IPS-18a (cell line): ENCODE measurements at regions not wholly inside any gene's neighbourhood (a gene's known extent, or its start where the extent isn't known, plus 50 kb on each side); places are given as distances from the start of the nearest gene placed in this dataset.
"Not testable (repeated sequence)": the region's sequence is repeated elsewhere in the genome, so short reads cannot be mapped to it uniquely, and the experiment has no call there.

Experiments used
- H3K27ac ChIP-seq: one replicate; pipeline ENCODE4 v1.5.1; 2013; ENCODE audit warnings: low read length
- H3K27me3 ChIP-seq: one replicate; pipeline ENCODE4 v1.6.1; 2013; ENCODE audit warnings: mild to moderate bottlenecking, low read length; ENCODE audit not compliant: control insufficient read depth, insufficient read depth
- H3K36me3 ChIP-seq: one replicate; pipeline ENCODE4 v1.6.1; 2013; ENCODE audit warnings: low read depth, low read length; ENCODE audit not compliant: control insufficient read depth
- H3K4me1 ChIP-seq: one replicate; pipeline ENCODE4 v1.6.1; 2013; ENCODE audit warnings: low read depth, low read length; ENCODE audit not compliant: control insufficient read depth
- H3K4me3 ChIP-seq: one replicate; pipeline ENCODE4 v1.5.1; 2013; ENCODE audit warnings: low read length
- H3K9ac ChIP-seq: one replicate; pipeline ENCODE4 v1.6.1; 2013; ENCODE audit warnings: mild to moderate bottlenecking, low read length, moderate library complexity
- H3K9me3 ChIP-seq: one replicate; pipeline ENCODE4 v1.6.1; 2013; ENCODE audit warnings: low read depth, low read length; ENCODE audit not compliant: control insufficient read depth

GRCh38 chr10:23968301-23968700 lies 240.6 kb upstream of the KIAA1217 start:
- no peak overlapping the region for H3K4me3 ChIP-seq
- H3K4me1 ChIP-seq = peaks cover 7% of the 10 kb centered on the region
- H3K9me3 ChIP-seq = no peaks in the 10 kb centered on the region
- H3K27ac ChIP-seq = no peak overlapping the region
- no peaks in the 10 kb centered on the region for H3K27me3 ChIP-seq
- no peaks in the 10 kb centered on the region for H3K36me3 ChIP-seq
- H3K9ac ChIP-seq = no peak overlapping the region

- H3K36me3 ChIP-seq = no peaks in the 10 kb centered on the region
- H3K4me3 ChIP-seq = no peak overlapping the region
- no peaks in the 10 kb centered on the region for H3K9me3 ChIP-seq
- no peak overlapping the region for H3K27ac ChIP-seq
- peaks cover 7% of the 10 kb centered on the region for H3K4me1 ChIP-seq
- no peaks in the 10 kb centered on the region for H3K27me3 ChIP-seq
- no peak overlapping the region for H3K9ac ChIP-seq
These were observed 234.1 kb upstream of the KIAA1217 start for GRCh38 chr10:23974746-23975272.

GRCh38 chr10:23975431-23975830 lies 233.5 kb upstream of the KIAA1217 start:
- no peaks in the 10 kb centered on the region for H3K36me3 ChIP-seq
- no peak overlapping the region for H3K4me3 ChIP-seq
- H3K4me1 ChIP-seq = peaks cover 7% of the 10 kb centered on the region
- no peaks in the 10 kb centered on the region for H3K27me3 ChIP-seq
- no peaks in the 10 kb centered on the region for H3K9me3 ChIP-seq
- H3K27ac ChIP-seq = no peak overlapping the region
- H3K9ac ChIP-seq = no peak overlapping the region

- Histone ChIP-seq H3K4me3 (no peak overlapping the region), H3K4me1 (peaks cover 5% of the 10 kb centered on the region), H3K9me3 (no peaks in the 10 kb centered on the region), H3K27me3 (no peaks in the 10 kb centered on the region), H3K36me3 (no peaks in the 10 kb centered on the region), H3K27ac (no peak overlapping the region), H3K9ac (no peak overlapping the region)
These were observed 232.7 kb upstream of the KIAA1217 start for GRCh38 chr10:23976275-23976674.

DNA sequence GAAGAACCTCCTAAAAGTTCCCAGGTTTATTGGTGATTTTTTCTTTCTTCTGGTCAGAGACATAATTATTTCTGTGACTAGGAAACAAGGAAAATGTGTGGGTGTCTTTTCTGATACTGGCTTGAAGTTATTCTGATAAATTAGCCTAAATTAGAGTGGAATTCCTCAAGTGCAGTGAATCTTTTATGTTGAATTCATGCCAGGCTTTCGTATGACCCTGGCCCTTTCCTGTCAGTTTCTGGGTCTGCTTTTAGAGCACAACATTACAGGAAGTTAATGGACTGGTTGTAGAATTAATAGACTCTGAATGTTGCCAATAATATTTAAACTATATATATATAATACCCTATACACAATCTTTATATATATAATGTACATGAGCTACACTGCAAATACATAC lies 230.6 kb upstream of the KIAA1217 start:
- H3K4me3 ChIP-seq = no peak overlapping the region
- H3K9me3 ChIP-seq = no peaks in the 10 kb centered on the region
- H3K27me3 ChIP-seq = no peaks in the 10 kb centered on the region
- no peaks in the 10 kb centered on the region for H3K4me1 ChIP-seq
- no peak overlapping the region for H3K27ac ChIP-seq
- no peak overlapping the region for H3K9ac ChIP-seq
- H3K36me3 ChIP-seq = no peaks in the 10 kb centered on the region

GRCh38 chr10:23980094-23980493 lies 228.8 kb upstream of the KIAA1217 start:
- H3K9ac ChIP-seq = no peak overlapping the region
- no peaks in the 10 kb centered on the region for H3K4me1 ChIP-seq
- H3K9me3 ChIP-seq = no peaks in the 10 kb centered on the region
- no peak overlapping the region for H3K4me3 ChIP-seq
- H3K27me3 ChIP-seq = no peaks in the 10 kb centered on the region
- no peaks in the 10 kb centered on the region for H3K36me3 ChIP-seq
- no peak overlapping the region for H3K27ac ChIP-seq

- H3K4me3 ChIP-seq = no peak overlapping the region
- H3K27ac ChIP-seq = no peak overlapping the region
- H3K9ac ChIP-seq = no peak overlapping the region
- no peaks in the 10 kb centered on the region for H3K27me3 ChIP-seq
- no peaks in the 10 kb centered on the region for H3K9me3 ChIP-seq
- no peaks in the 10 kb centered on the region for H3K4me1 ChIP-seq
- H3K36me3 ChIP-seq = no peaks in the 10 kb centered on the region
These were observed 227.2 kb upstream of the KIAA1217 start for GRCh38 chr10:23981520-23982309.

- H3K36me3 ChIP-seq, H3K4me1 ChIP-seq: not testable (repeated sequence)
These were observed 224.5 kb upstream of the KIAA1217 start for GRCh38 chr10:23984405-23984804.

GRCh38 chr10:23988006-23988405 lies 220.9 kb upstream of the KIAA1217 start:
- no peaks in the 10 kb centered on the region for H3K9me3 ChIP-seq
- no peak overlapping the region for H3K27ac ChIP-seq
- H3K9ac ChIP-seq = no peak overlapping the region
- H3K4me1 ChIP-seq = no peaks in the 10 kb centered on the region
- no peaks in the 10 kb centered on the region for H3K27me3 ChIP-seq
- no peaks in the 10 kb centered on the region for H3K36me3 ChIP-seq
- no peak overlapping the region for H3K4me3 ChIP-seq

More at GRCh38 chr10:23984405-23984804, 224.5 kb upstream of the KIAA1217 start:
- H3K27me3 ChIP-seq, H3K9me3 ChIP-seq, H3K4me3 ChIP-seq, H3K27ac ChIP-seq, H3K9ac ChIP-seq: not testable (repeated sequence)

GRCh38 chr10:23994459-23995046 lies 214.4 kb upstream of the KIAA1217 start:
- H3K4me1 ChIP-seq = no peaks in the 10 kb centered on the region
- no peak overlapping the region for H3K27ac ChIP-seq
- no peak overlapping the region for H3K9ac ChIP-seq
- no peaks in the 10 kb centered on the region for H3K27me3 ChIP-seq
- H3K4me3 ChIP-seq = no peak overlapping the region
- H3K36me3 ChIP-seq = no peaks in the 10 kb centered on the region
- no peaks in the 10 kb centered on the region for H3K9me3 ChIP-seq

DNA sequence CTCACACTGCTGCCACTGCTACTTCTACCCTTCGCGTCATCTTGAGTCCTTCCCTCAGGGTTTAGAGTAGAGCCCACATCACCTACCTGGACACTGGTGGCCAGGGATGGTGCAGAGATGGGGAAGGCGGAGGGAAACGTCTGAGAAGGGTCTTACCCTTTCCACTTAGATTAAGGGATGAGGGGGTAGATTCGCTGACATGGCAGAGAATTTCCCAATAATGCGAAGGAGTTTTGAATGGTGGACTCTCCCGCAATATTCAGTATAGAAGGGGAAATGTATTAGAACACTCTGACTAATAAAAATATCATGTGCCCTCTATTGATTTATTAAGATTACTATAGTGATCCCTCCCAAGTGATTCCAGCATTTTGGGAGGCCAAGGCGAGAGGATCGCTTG lies 209.5 kb upstream of the KIAA1217 start:
- no peaks in the 10 kb centered on the region for H3K9me3 ChIP-seq
- no peak overlapping the region for H3K9ac ChIP-seq
- no peak overlapping the region for H3K4me3 ChIP-seq
- no peaks in the 10 kb centered on the region for H3K36me3 ChIP-seq
- H3K27ac ChIP-seq = no peak overlapping the region
- H3K27me3 ChIP-seq = no peaks in the 10 kb centered on the region
- no peaks in the 10 kb centered on the region for H3K4me1 ChIP-seq
